Cardiac muscle cell (in vitro differentiated cells and primary cell): ENCODE measurements at regions not wholly inside any gene's neighbourhood (a gene's known extent, or its start where the extent isn't known, plus 50 kb on each side); places are given as distances from the start of the nearest gene placed in this dataset.

Source experiments
- DNase-seq, 2 donors: peaks; one replicate each; pipeline versions ENCODE4 v3.0.0 to v3.0.0-alpha.2; 2010 to 2017; ENCODE audit warnings: low read depth in 1 of 2, low spot score in 1 of 2
- H3K27ac ChIP-seq: fragments of 200-600 bp; sonication (generic); 2 replicates; pipeline ENCODE4 v1.5.1; 2016
- H3K27me3 ChIP-seq: fragments of 200-600 bp; sonication (generic); 2 replicates; pipeline ENCODE4 v1.6.0; 2016; ENCODE audit warnings: control low read depth
- H3K36me3 ChIP-seq: fragments of 200-600 bp; sonication (generic); 2 replicates; pipeline ENCODE4 v1.5.1; 2016; ENCODE audit warnings: control low read depth
- H3K4me1 ChIP-seq: fragments of 200-600 bp; sonication (generic); 2 replicates; pipeline ENCODE4 v1.8.1; 2017; ENCODE audit warnings: low read depth, mild to moderate bottlenecking, mixed run types
- H3K4me3 ChIP-seq: fragments of 200-600 bp; sonication (generic); 2 replicates; pipeline ENCODE4 v1.5.1; 2016; ENCODE audit warnings: mild to moderate bottlenecking
- H3K9me3 ChIP-seq: fragments of 200-600 bp; sonication (generic); 2 replicates; pipeline ENCODE4 v1.5.1; 2017; ENCODE audit warnings: low read depth, mild to moderate bottlenecking, control low read depth
- TF ChIP-seq, protein P1 (sequence below): IDR thresholded peaks from 2 replicates; pipeline ENCODE4 v1.5.1; 2012; ENCODE audit warnings: low read depth, mild to moderate bottlenecking, low read length

DNA sequence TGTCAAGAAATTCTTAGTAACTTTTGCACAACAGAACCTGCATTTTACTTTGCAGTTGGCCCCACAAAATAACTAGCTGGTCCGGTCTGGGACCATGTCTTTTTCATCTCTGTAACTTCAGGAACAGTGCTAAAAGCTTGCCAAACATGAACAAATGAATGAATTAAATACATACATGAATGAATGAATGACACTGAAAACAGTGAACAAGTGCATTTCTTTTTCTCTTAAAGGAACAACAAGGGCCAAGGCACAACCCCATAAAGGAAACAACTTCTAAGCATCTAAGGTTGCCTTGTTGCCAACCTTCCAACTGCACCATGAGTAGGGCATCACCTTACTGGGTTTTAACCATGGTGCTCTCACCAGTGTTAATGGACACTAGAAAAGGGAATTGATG lies 534.4 kb upstream of the PKN2 start:
- no peak overlapping the region for H3K4me3 ChIP-seq
- no peak for DNase-seq
- no peaks in the 10 kb centered on the region for H3K36me3 ChIP-seq
- TF ChIP-seq, protein P1, sequence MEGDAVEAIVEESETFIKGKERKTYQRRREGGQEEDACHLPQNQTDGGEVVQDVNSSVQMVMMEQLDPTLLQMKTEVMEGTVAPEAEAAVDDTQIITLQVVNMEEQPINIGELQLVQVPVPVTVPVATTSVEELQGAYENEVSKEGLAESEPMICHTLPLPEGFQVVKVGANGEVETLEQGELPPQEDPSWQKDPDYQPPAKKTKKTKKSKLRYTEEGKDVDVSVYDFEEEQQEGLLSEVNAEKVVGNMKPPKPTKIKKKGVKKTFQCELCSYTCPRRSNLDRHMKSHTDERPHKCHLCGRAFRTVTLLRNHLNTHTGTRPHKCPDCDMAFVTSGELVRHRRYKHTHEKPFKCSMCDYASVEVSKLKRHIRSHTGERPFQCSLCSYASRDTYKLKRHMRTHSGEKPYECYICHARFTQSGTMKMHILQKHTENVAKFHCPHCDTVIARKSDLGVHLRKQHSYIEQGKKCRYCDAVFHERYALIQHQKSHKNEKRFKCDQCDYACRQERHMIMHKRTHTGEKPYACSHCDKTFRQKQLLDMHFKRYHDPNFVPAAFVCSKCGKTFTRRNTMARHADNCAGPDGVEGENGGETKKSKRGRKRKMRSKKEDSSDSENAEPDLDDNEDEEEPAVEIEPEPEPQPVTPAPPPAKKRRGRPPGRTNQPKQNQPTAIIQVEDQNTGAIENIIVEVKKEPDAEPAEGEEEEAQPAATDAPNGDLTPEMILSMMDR = no peak
- H3K27me3 ChIP-seq = no peaks in the 10 kb centered on the region
- no peaks in the 10 kb centered on the region for H3K4me1 ChIP-seq
- H3K9me3 ChIP-seq = no peaks in the 10 kb centered on the region
- no peak overlapping the region for H3K27ac ChIP-seq

DNA sequence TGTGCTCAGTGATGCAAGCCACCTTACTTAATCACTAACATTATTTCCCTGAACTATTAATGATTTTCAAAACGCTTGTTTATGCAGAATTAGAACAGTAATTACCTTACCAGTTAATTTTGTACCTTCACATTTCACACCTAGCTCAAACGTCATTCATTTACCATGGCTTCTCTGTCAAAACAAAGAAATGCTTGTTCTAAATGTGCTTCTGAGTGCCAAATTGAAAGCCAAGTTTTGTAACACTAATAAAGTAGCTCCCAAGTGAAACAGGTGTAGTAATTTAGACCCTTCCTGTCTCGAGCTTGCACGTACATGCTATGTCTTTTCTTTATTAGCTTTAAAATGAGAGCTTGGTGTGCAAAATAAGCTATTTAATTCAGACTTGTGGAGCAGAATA lies 533.7 kb upstream of the PKN2 start:
- H3K36me3 ChIP-seq = no peaks in the 10 kb centered on the region
- TF ChIP-seq, protein P1 = no peak
- no peaks in the 10 kb centered on the region for H3K4me1 ChIP-seq
- no peak overlapping the region for H3K27ac ChIP-seq
- no peak for DNase-seq
- H3K4me3 ChIP-seq = no peak overlapping the region
- no peaks in the 10 kb centered on the region for H3K9me3 ChIP-seq
- H3K27me3 ChIP-seq = no peaks in the 10 kb centered on the region

DNA sequence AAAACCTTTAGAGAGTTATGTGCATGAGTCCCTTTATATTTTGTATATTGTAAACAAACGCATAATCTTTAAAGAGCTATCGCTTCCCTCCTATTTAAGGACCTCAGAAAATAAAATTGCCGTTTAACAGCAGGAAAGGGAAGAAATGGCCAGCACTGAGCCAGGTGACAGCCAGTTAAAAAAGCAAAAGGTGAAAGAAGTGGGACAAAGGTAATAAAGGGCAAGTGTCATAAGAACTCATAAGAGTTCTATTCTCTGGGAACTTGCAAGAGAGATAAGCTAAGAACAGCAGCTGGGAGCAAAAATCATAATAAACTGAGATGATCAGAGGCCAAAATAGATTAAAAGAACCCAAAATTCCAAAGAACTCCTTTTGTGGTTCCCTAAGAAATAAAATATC lies 520.9 kb upstream of the PKN2 start:
- no peak for DNase-seq
- Histone ChIP-seq H3K27me3 (no peaks in the 10 kb centered on the region), H3K27ac (no peak overlapping the region), H3K4me1 (no peaks in the 10 kb centered on the region), H3K9me3 (no peaks in the 10 kb centered on the region), H3K36me3 (no peaks in the 10 kb centered on the region), H3K4me3 (no peak overlapping the region)
- TF ChIP-seq, protein P1 = no peak

DNA sequence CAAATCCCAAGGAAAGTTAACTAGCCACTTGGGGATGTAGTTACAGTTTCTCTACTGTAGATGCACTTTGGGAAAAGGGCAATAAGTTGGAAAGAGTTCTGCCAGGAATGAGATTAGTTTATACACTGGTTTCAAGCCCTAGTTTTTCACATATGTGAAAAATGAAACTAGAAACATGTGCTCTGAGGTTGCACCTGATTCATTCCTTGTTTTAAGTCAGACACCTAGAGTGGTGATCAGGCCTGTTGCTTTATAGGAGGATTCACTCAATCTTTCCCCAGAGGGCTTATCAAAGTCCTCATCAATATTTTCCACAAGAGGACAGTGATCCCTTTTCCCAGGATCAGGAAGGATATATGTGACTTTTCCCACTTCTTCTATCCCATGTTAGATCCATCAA lies 515.9 kb upstream of the PKN2 start:
- no peaks in the 10 kb centered on the region for H3K27me3 ChIP-seq
- TF ChIP-seq, protein P1 = no peak
- no peak overlapping the region for H3K27ac ChIP-seq
- no peaks in the 10 kb centered on the region for H3K9me3 ChIP-seq
- H3K4me3 ChIP-seq = no peak overlapping the region
- DNase-seq = no peak
- H3K4me1 ChIP-seq = no peaks in the 10 kb centered on the region
- H3K36me3 ChIP-seq = no peaks in the 10 kb centered on the region

DNA sequence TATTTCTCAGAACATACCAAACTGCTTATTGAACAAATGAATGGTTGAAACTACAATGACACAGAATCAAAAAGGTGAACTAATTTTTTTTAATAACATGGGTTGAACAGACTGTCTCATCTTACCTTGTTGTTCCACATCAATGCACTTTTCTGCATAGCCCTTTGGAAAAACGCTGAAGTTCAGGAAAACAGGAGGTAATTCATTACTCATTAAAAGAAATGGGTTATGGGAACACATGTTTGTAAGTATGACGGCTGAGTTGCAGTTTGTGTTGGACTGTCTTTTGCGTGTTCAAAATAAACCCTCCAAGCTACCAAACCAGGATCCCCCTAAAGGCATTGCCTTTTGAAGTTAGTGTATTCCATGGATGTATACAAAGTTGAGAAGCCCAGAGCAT lies 514.9 kb upstream of the PKN2 start:
- Histone ChIP-seq H3K27ac (no peak overlapping the region), H3K4me3 (no peak overlapping the region), H3K36me3 (no peaks in the 10 kb centered on the region), H3K4me1 (no peaks in the 10 kb centered on the region), H3K9me3 (no peaks in the 10 kb centered on the region), H3K27me3 (no peaks in the 10 kb centered on the region)
- TF ChIP-seq, protein P1 = no peak
- no peak for DNase-seq

DNA sequence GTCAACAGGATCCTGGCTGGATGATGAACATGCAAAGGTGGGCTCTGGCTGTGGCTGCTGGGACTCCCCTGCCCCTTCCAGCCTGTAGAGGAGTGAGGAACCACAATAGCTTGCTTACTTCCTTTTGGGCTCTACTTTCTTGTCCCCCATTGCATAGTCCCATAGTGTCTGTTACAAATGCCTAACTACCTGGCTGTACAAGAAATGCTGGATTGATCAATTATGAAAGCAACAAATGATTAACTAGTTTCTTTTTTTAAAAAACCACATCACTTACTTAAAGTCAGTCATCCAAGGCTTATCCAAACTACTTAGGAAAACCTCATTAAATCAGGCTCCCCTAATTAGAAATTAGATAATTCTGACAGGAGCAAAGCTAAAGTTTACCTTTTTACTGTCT lies 514.1 kb upstream of the PKN2 start:
- Histone ChIP-seq H3K27ac (no peak overlapping the region), H3K27me3 (no peaks in the 10 kb centered on the region), H3K36me3 (no peaks in the 10 kb centered on the region), H3K4me1 (no peaks in the 10 kb centered on the region), H3K4me3 (no peak overlapping the region), H3K9me3 (no peaks in the 10 kb centered on the region)
- TF ChIP-seq, protein P1 = no peak
- DNase-seq = no peak
